ENCODE measurements at regions not wholly inside any gene's neighbourhood (a gene's known extent, or its start where the extent isn't known, plus 50 kb on each side); places are given as distances from the start of the nearest gene placed in this dataset.

GRCh38 chr1:234840843-234841242, 230.9 kb upstream of the IRF2BP2 start:
- H3K27me3 ChIP-seq (ENCODE audit: insufficient read depth, poor library complexity, severe bottlenecking), result no peaks in the 10 kb centered on the region
- no peak overlapping the region for H3K4me3 ChIP-seq (replicated peaks; ENCODE audit: insufficient read depth, low read length)
- peak overlapping the region; percentile 92 for H3K27ac ChIP-seq (replicated peaks)
- DNase-seq (ENCODE audit: low read depth in 1 of 2, low spot score in 1 of 2), result peak in 1 of 2 experiments; percentile 37
- TF ChIP-seq POLR2AphosphoS5 (IDR thresholded peaks at IDR 0.05; ENCODE audit: low read depth) (no peak), SPI1 (IDR thresholded peaks at IDR 0.05; ENCODE audit: borderline replicate concordance, low read depth) (no peak), GABPA (IDR thresholded peaks at IDR 0.05; ENCODE audit: low read depth) (no peak), CTCF (IDR thresholded peaks at IDR 0.05; ENCODE audit: insufficient read depth, low read length) (no peak), REST (IDR thresholded peaks at IDR 0.05; ENCODE audit: insufficient replicate concordance, low read depth) (no peak)

GRCh38 chr1:234840253-234840652, 230.3 kb upstream of the IRF2BP2 start:
- Histone ChIP-seq H3K27me3 (ENCODE audit: insufficient read depth, poor library complexity, severe bottlenecking) (no peaks in the 10 kb centered on the region), H3K27ac (replicated peaks) (peak overlapping the region; percentile 92), H3K4me3 (replicated peaks; ENCODE audit: insufficient read depth, low read length) (no peak overlapping the region)
- TF ChIP-seq SPI1 (IDR thresholded peaks at IDR 0.05; ENCODE audit: borderline replicate concordance, low read depth) (no peak), GABPA (IDR thresholded peaks at IDR 0.05; ENCODE audit: low read depth) (no peak), REST (IDR thresholded peaks at IDR 0.05; ENCODE audit: insufficient replicate concordance, low read depth) (no peak), CTCF (IDR thresholded peaks at IDR 0.05; ENCODE audit: insufficient read depth, low read length) (no peak), POLR2AphosphoS5 (IDR thresholded peaks at IDR 0.05; ENCODE audit: low read depth) (no peak)
- no peak for DNase-seq (ENCODE audit: low read depth in 1 of 2, low spot score in 1 of 2)

GRCh38 chr1:234839663-234840062, 229.7 kb upstream of the IRF2BP2 start:
- H3K27me3 ChIP-seq (ENCODE audit: insufficient read depth, poor library complexity, severe bottlenecking), result no peaks in the 10 kb centered on the region
- DNase-seq (ENCODE audit: low read depth in 1 of 2, low spot score in 1 of 2), result no peak
- H3K4me3 ChIP-seq (replicated peaks; ENCODE audit: insufficient read depth, low read length), result no peak overlapping the region
- TF ChIP-seq CTCF (IDR thresholded peaks at IDR 0.05; ENCODE audit: insufficient read depth, low read length) (no peak), POLR2AphosphoS5 (IDR thresholded peaks at IDR 0.05; ENCODE audit: low read depth) (no peak), GABPA (IDR thresholded peaks at IDR 0.05; ENCODE audit: low read depth) (no peak), REST (IDR thresholded peaks at IDR 0.05; ENCODE audit: insufficient replicate concordance, low read depth) (no peak), SPI1 (IDR thresholded peaks at IDR 0.05; ENCODE audit: borderline replicate concordance, low read depth) (no peak)
- peak overlapping the region; percentile 92 for H3K27ac ChIP-seq (replicated peaks)

All from HL-60 (cell line).